ENCODE measurements at regions not wholly inside any gene's neighbourhood (a gene's known extent, or its start where the extent isn't known, plus 50 kb on each side); places are given as distances from the start of the nearest gene placed in this dataset.

- H3K4me2 ChIP-seq (ENCODE audit: low read length): no peak overlapping the region
- no peak overlapping the region for H2AFZ ChIP-seq (ENCODE audit: low read length)
- no peak for DNase-seq (ENCODE audit: low spot score)
- H3K27ac ChIP-seq (ENCODE audit: low read depth, low read length, poor library complexity, severe bottlenecking): no peak overlapping the region
- H3K79me2 ChIP-seq (ENCODE audit: insufficient read depth, low read depth, low read length): no peaks in the 10 kb centered on the region
- no peaks in the 10 kb centered on the region for H3K9me3 ChIP-seq (ENCODE audit: low read length)
- TF ChIP-seq, protein P1, sequence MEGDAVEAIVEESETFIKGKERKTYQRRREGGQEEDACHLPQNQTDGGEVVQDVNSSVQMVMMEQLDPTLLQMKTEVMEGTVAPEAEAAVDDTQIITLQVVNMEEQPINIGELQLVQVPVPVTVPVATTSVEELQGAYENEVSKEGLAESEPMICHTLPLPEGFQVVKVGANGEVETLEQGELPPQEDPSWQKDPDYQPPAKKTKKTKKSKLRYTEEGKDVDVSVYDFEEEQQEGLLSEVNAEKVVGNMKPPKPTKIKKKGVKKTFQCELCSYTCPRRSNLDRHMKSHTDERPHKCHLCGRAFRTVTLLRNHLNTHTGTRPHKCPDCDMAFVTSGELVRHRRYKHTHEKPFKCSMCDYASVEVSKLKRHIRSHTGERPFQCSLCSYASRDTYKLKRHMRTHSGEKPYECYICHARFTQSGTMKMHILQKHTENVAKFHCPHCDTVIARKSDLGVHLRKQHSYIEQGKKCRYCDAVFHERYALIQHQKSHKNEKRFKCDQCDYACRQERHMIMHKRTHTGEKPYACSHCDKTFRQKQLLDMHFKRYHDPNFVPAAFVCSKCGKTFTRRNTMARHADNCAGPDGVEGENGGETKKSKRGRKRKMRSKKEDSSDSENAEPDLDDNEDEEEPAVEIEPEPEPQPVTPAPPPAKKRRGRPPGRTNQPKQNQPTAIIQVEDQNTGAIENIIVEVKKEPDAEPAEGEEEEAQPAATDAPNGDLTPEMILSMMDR (conservative IDR thresholded peaks at IDR 0.05; ENCODE audit: low read length): no peak
- no peak for TF ChIP-seq EZH2phosphoT487 (IDR thresholded peaks at IDR 0.05; ENCODE audit: borderline replicate concordance, low read depth, low read length)
- no peaks in the 10 kb centered on the region for H3K36me3 ChIP-seq (ENCODE audit: insufficient read depth, low read length)
- BruUV-seq (replicated peaks): no TSS peak
- intact Hi-C loops (cut with micrococcal nuclease; ENCODE audit: unreplicated experiment): no loop called here
- H3K9me2 ChIP-seq (ENCODE audit: insufficient read depth, low read length): no peaks in the 10 kb centered on the region
- no peak overlapping the region for H3K4me3 ChIP-seq (ENCODE audit: low read depth, low read length, poor library complexity, severe bottlenecking)
- ChIA-PET CTCF (ENCODE audit: unreplicated experiment) (no interaction called here), POLR2A (no interaction called here)
- no peaks in the 10 kb centered on the region for H3K4me1 ChIP-seq (ENCODE audit: insufficient read depth, low read length, poor library complexity, severe bottlenecking)
- H4K20me1 ChIP-seq (ENCODE audit: insufficient read depth, low read length): no peaks in the 10 kb centered on the region
These were observed 367.3 kb upstream of the FGF13 start for GRCh38 chrX:139078761-139079280.

- Histone ChIP-seq H3K27ac (ENCODE audit: low read depth, low read length, poor library complexity, severe bottlenecking) (no peak overlapping the region), H2AFZ (ENCODE audit: low read length) (no peak overlapping the region), H3K36me3 (ENCODE audit: insufficient read depth, low read length) (no peaks in the 10 kb centered on the region), H3K9me3 (ENCODE audit: low read length) (no peaks in the 10 kb centered on the region), H3K79me2 (ENCODE audit: insufficient read depth, low read depth, low read length) (no peaks in the 10 kb centered on the region), H3K4me1 (ENCODE audit: insufficient read depth, low read length, poor library complexity, severe bottlenecking) (no peaks in the 10 kb centered on the region), H3K9me2 (ENCODE audit: insufficient read depth, low read length) (no peaks in the 10 kb centered on the region), H4K20me1 (ENCODE audit: insufficient read depth, low read length) (no peaks in the 10 kb centered on the region), H3K4me2 (ENCODE audit: low read length) (no peak overlapping the region), H3K4me3 (ENCODE audit: low read depth, low read length, poor library complexity, severe bottlenecking) (no peak overlapping the region)
- POLR2A ChIA-PET: no interaction called here
- no peak for DNase-seq (ENCODE audit: low spot score)
- TF ChIP-seq EZH2phosphoT487 (IDR thresholded peaks at IDR 0.05; ENCODE audit: borderline replicate concordance, low read depth, low read length): no peak
- TF ChIP-seq, protein P1 (conservative IDR thresholded peaks at IDR 0.05; ENCODE audit: low read length): no peak
- CTCF ChIA-PET (ENCODE audit: unreplicated experiment): no interaction called here
- intact Hi-C loops (cut with micrococcal nuclease; ENCODE audit: unreplicated experiment): no loop called here
- BruUV-seq (replicated peaks): no TSS peak
These were observed 366.8 kb upstream of the FGF13 start for GRCh38 chrX:139078342-139078741.

DNA sequence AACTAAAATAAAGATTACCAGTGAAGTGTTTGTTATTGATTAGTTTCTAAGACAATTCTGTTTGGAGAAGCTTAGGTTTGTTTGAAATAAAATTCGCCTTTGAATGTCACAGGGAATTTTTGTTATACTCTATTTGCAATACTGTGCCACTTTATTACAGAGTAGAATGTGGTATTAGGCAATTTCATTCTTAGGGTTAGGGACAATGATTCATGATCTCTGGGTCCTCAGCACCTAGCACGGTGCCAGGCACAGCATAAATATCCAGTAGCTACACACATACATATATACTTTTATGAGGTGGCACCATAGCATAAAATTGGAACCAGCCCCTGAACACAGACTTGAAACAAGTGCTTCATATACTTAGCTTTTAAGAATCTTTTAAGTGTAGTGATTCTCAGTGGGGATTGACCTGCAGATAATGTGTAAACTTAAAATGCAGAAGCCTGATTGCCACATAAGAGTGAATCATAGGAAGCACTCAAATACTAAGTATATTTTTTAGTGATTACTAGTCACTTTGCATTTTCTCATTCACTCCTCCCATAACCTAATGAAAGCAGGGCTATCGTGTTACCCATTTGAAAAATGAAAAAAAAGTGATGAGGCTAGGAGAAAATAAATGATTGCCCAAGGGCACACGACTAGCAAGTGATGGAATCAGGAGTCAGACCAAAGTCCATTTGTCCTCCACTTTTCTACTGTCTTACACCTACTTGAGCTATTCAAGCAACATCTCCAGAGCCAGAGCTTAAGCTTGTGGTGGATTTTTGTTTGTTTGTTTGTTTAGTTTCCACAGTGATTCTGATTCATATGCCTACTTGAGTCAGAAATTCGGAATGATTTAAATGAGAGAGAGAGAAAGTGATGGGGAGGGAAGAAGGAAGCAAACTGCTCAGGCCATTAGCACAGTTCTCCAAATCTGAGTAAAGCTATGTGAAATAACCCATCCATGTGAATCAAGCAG, 366.0 kb upstream of the FGF13 start:
- Histone ChIP-seq H2AFZ (ENCODE audit: low read length) (no peak overlapping the region), H3K4me2 (ENCODE audit: low read length) (no peak overlapping the region), H3K27ac (ENCODE audit: low read depth, low read length, poor library complexity, severe bottlenecking) (no peak overlapping the region), H4K20me1 (ENCODE audit: insufficient read depth, low read length) (no peaks in the 10 kb centered on the region), H3K79me2 (ENCODE audit: insufficient read depth, low read depth, low read length) (no peaks in the 10 kb centered on the region), H3K4me3 (ENCODE audit: low read depth, low read length, poor library complexity, severe bottlenecking) (no peak overlapping the region), H3K4me1 (ENCODE audit: insufficient read depth, low read length, poor library complexity, severe bottlenecking) (no peaks in the 10 kb centered on the region), H3K36me3 (ENCODE audit: insufficient read depth, low read length) (no peaks in the 10 kb centered on the region), H3K9me2 (ENCODE audit: insufficient read depth, low read length) (no peaks in the 10 kb centered on the region), H3K9me3 (ENCODE audit: low read length) (no peaks in the 10 kb centered on the region)
- intact Hi-C loops (cut with micrococcal nuclease; ENCODE audit: unreplicated experiment): no loop called here
- no TSS peak for BruUV-seq (replicated peaks)
- POLR2A ChIA-PET: no interaction called here
- TF ChIP-seq, protein P1 (conservative IDR thresholded peaks at IDR 0.05; ENCODE audit: low read length): no peak
- no peak for TF ChIP-seq EZH2phosphoT487 (IDR thresholded peaks at IDR 0.05; ENCODE audit: borderline replicate concordance, low read depth, low read length)
- CTCF ChIA-PET (ENCODE audit: unreplicated experiment): no interaction called here
- no peak for DNase-seq (ENCODE audit: low spot score)
